D721Med (cell line): ENCODE measurements at regions not wholly inside any gene's neighbourhood (a gene's known extent, or its start where the extent isn't known, plus 50 kb on each side); places are given as distances from the start of the nearest gene placed in this dataset.

ENCODE experiments used
- DNase-seq: peaks from one replicate; pipeline ENCODE4 v3.0.0; 2011; ENCODE audit warnings: low spot score; ENCODE audit not compliant: insufficient read length
- FAIRE-seq: peaks from 2 replicates; lab custom pipeline; 2011; peaks lifted over from hg19 to GRCh38; lab: Jason Lieb, UNC
- TF ChIP-seq, protein P1 (sequence below): IDR thresholded peaks from 2 replicates; pipeline ENCODE4 v1.5.1; 2012; ENCODE audit warnings: mild to moderate bottlenecking, control low read depth; ENCODE audit not compliant: insufficient read depth; ENCODE audit errors: missing control alignments

DNA sequence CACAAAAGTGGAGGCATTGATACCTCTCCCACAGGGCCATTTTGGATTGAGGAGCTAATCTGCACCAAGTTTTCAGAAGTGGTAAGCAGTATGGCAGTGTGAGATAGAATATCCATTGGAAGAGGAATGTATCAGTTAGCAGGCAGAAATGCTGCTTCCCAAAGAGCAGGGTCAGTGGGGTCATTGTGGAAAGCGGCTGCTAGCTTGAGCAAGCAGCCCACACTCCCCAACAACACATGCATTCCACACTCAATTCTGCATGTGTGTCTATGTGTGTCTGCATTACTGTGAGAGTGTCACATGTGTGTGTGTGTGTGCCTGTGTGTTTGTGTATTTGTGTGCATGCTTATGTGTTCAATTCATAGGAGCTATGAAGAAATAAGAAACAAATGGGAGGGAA, 190.9 kb upstream of the FOXA2 start:
- FAIRE-seq, result no peak
- DNase-seq, result no peak
- TF ChIP-seq, protein P1, sequence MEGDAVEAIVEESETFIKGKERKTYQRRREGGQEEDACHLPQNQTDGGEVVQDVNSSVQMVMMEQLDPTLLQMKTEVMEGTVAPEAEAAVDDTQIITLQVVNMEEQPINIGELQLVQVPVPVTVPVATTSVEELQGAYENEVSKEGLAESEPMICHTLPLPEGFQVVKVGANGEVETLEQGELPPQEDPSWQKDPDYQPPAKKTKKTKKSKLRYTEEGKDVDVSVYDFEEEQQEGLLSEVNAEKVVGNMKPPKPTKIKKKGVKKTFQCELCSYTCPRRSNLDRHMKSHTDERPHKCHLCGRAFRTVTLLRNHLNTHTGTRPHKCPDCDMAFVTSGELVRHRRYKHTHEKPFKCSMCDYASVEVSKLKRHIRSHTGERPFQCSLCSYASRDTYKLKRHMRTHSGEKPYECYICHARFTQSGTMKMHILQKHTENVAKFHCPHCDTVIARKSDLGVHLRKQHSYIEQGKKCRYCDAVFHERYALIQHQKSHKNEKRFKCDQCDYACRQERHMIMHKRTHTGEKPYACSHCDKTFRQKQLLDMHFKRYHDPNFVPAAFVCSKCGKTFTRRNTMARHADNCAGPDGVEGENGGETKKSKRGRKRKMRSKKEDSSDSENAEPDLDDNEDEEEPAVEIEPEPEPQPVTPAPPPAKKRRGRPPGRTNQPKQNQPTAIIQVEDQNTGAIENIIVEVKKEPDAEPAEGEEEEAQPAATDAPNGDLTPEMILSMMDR, result no peak

- no peak for DNase-seq
- TF ChIP-seq, protein P1, result no peak
- no peak for FAIRE-seq
Observed at GRCh38 chr20:22775671-22776139, 191.3 kb upstream of the FOXA2 start.

GRCh38 chr20:22776369-22776768, 192.0 kb upstream of the FOXA2 start:
- TF ChIP-seq, protein P1, result no peak
- DNase-seq, result no peak
- FAIRE-seq, result no peak

DNA sequence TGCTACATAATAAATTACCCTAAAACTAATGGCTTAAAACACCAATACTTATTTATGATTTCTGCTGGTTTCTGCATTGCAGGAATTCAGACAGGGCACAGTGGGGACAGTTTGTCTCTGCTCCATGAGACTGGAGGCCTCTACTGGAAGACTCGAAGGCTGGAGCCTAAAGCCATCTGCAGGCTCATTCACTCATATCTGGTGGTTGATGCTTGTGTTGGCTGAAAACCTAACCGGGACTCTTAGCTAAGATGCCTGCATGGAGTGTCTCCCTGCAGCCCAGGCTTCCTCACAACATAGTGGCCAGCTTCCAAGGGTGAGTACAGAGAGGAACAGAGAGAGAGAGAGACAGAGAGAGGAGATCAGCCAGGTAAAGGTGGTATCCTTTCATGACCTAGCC, 195.5 kb upstream of the FOXA2 start:
- FAIRE-seq, result no peak
- DNase-seq, result no peak
- TF ChIP-seq, protein P1, result no peak

GRCh38 chr20:22781869-22782268, 197.5 kb upstream of the FOXA2 start:
- TF ChIP-seq, protein P1, result no peak
- no peak for DNase-seq
- no peak for FAIRE-seq

DNA sequence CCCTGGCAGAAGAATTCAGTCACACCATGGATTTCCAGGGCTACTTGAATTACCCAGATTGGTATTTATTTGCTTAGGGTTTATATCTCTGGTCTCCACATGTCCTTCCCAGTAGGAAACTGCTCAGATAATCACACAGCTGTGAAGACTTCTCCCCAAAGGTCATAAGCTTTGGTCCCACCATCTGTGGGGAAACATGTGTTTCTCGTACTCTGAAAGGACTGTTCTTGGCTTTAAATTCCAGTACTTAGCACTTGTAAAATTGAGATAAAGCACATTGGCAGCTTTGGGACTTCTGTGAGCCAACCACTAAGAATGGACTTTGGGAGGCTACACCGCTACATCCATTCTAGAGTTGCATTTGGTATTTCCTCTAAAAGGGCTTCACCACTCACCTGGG, 205.3 kb upstream of the FOXA2 start:
- DNase-seq, result no peak
- TF ChIP-seq, protein P1, result no peak
- no peak for FAIRE-seq

GRCh38 chr20:22791396-22791795, 207.0 kb upstream of the FOXA2 start:
- DNase-seq (no peak), FAIRE-seq (no peak)
- TF ChIP-seq, protein P1, result no peak
